GM12878 (cell line): ENCODE measurements at regions not wholly inside any gene's neighbourhood (a gene's known extent, or its start where the extent isn't known, plus 50 kb on each side); places are given as distances from the start of the nearest gene placed in this dataset.

Experiments used
- ATAC-seq: fragments of 200-7000 bp; cut with Tn5 transposase; 3 replicates; pipeline ENCODE4 v1.9.1; 2020; ENCODE audit warnings: mild to moderate bottlenecking, moderate library complexity
- BruUV-seq: library from RNA; stranded (reverse); fragments of 400-500 nt; replicated peaks from 2 replicates; lab custom pipeline; 2021; lab: Mats Ljungman, UMichigan
- CTCF ChIA-PET: fragments of 300-600 bp; sonication (Branson Sonifier 250); formaldehyde crosslinking; extraction: SDS; loops from one replicate; lab custom pipeline; 2021; ENCODE audit warnings: inconsistent platforms; lab: Yijun Ruan, JAX
- POLR2A ChIA-PET: fragments of 350-600 bp; formaldehyde crosslinking; extraction: SDS; loops from one replicate; lab custom pipeline; 2021; ENCODE audit warnings: inconsistent platforms; lab: Charles Lee
- RAD21 ChIA-PET: fragments of 300-600 bp; sonication (Branson Sonifier 250); formaldehyde crosslinking; loops from one replicate; lab custom pipeline; 2023; ENCODE audit warnings: antibody characterized with exemption; ENCODE audit not compliant: unreplicated experiment; lab: Charles Lee
- SMC1A ChIA-PET: fragments of 300-600 bp; sonication (Branson Sonifier 250); formaldehyde crosslinking; loops from one replicate; lab custom pipeline; 2023; ENCODE audit not compliant: unreplicated experiment, uncharacterized antibody; lab: Charles Lee
- DNase-seq: peaks from one replicate; pipeline ENCODE4 v3.0.0-alpha.2; 2011; ENCODE audit warnings: low read depth, low spot score
- FAIRE-seq: peaks from 3 replicates; lab custom pipeline; 2011; peaks lifted over from hg19 to GRCh38; lab: Jason Lieb, UNC
- H2AFZ ChIP-seq: 2 replicates; pipeline ENCODE4 v1.6.0; 2011; ENCODE audit warnings: low read depth, low read length, control low read depth; ENCODE audit not compliant: control insufficient read depth
- H3K27ac ChIP-seq: 2 replicates; pipeline ENCODE4 v1.5.1; 2011; ENCODE audit warnings: control low read depth; ENCODE audit not compliant: control insufficient read depth, insufficient read depth
- H3K27me3 ChIP-seq, 2 experiments: replicated peaks in 1 of 2; 2 replicates each; pipeline versions ENCODE4 v1.6.0 to v1.6.1; 2011; ENCODE audit warnings: low read length in 1 of 2; ENCODE audit not compliant: control insufficient read depth in 2 of 2, insufficient read depth in 2 of 2
- H3K36me3 ChIP-seq, 2 experiments: 2 replicates each; pipeline ENCODE4 v1.5.1; 2011; ENCODE audit warnings: low read length in 1 of 2; ENCODE audit not compliant: control insufficient read depth in 2 of 2, insufficient read depth in 2 of 2
- H3K4me1 ChIP-seq: 2 replicates; pipeline ENCODE4 v1.6.1; 2011; ENCODE audit warnings: mild to moderate bottlenecking, low read length, moderate library complexity, mixed read lengths; ENCODE audit not compliant: control insufficient read depth, insufficient read depth
- H3K4me2 ChIP-seq: 2 replicates; pipeline ENCODE4 v1.6.0; 2011; ENCODE audit warnings: control low read depth; ENCODE audit not compliant: control insufficient read depth, insufficient read depth
- H3K4me3 ChIP-seq: fragments of 200-600 bp; sonication (generic); 2 replicates; pipeline ENCODE4 v1.5.1; 2016
- H3K79me2 ChIP-seq: 2 replicates; pipeline ENCODE4 v1.6.0; 2011; ENCODE audit warnings: low read length; ENCODE audit not compliant: control insufficient read depth, insufficient read depth
- H3K9ac ChIP-seq: 2 replicates; pipeline ENCODE4 v1.8.0; 2011; ENCODE audit warnings: low read length, control low read depth, mixed read lengths; ENCODE audit not compliant: control insufficient read depth, insufficient read depth
- H3K9me3 ChIP-seq: replicated peaks from 3 replicates; pipeline ENCODE4 v1.5.1; 2011; ENCODE audit warnings: mild to moderate bottlenecking, low read length; ENCODE audit not compliant: control insufficient read depth, insufficient read depth
- H4K20me1 ChIP-seq: 2 replicates; pipeline ENCODE4 v1.6.0; 2011; ENCODE audit not compliant: control insufficient read depth, insufficient read depth
- CTCF ChIP-seq, 3 experiments: IDR thresholded peaks in 2 of 3; conservative IDR thresholded peaks in 1 of 3; 2 replicates each; pipeline ENCODE4 v1.5.1; 2011; ENCODE audit warnings: low read depth in 3 of 3, low read length in 3 of 3, mild to moderate bottlenecking in 3 of 3, control low read depth in 2 of 3, moderate library complexity in 2 of 3, inconsistent platforms in 1 of 3, mixed read lengths in 1 of 3; ENCODE audit not compliant: control insufficient read depth in 2 of 3, insufficient read depth in 1 of 3; ENCODE audit errors: extremely low read depth in 1 of 3
- ESRRA ChIP-seq: IDR thresholded peaks from 2 replicates; pipeline ENCODE4 v1.6.1; 2012; ENCODE audit warnings: mild to moderate bottlenecking, low read length, improper control_type of control experiment
- IKZF2 ChIP-seq, 2 experiments: fragments of 450-650 bp; IDR thresholded peaks; 2 replicates each; pipeline ENCODE4 v1.6.1; 2017; ENCODE audit warnings: mild to moderate bottlenecking in 2 of 2, moderate library complexity in 2 of 2
- NR2F1 ChIP-seq: fragments of 450-650 bp; conservative IDR thresholded peaks from 2 replicates; pipeline ENCODE4 v1.6.1; 2017; ENCODE audit warnings: mild to moderate bottlenecking
- POLR2AphosphoS5 ChIP-seq: IDR thresholded peaks from 2 replicates; pipeline ENCODE4 v1.6.1; 2011; ENCODE audit warnings: mild to moderate bottlenecking, low read length, inconsistent platforms
- SPI1 ChIP-seq: IDR thresholded peaks from 2 replicates; pipeline ENCODE4 v1.6.1; 2011; ENCODE audit warnings: low read depth, mild to moderate bottlenecking, low read length, moderate library complexity, borderline replicate concordance; ENCODE audit not compliant: insufficient read depth
- SREBF2 ChIP-seq: IDR thresholded peaks from 2 replicates; pipeline ENCODE4 v1.6.1; 2012; ENCODE audit warnings: mild to moderate bottlenecking, low read length
- SUZ12 ChIP-seq: fragments of 200-600 bp; sonication (generic); IDR thresholded peaks from one replicate; pipeline ENCODE4 v1.6.1; 2018; ENCODE audit warnings: antibody characterized with exemption, mild to moderate bottlenecking; ENCODE audit not compliant: unreplicated experiment
- WGBS: methylation state at CpG from one replicate; pipeline ENCODE4 v1.1.6; 2016; ENCODE audit warnings: low lambda C conversion rate; ENCODE audit not compliant: insufficient replicate concordance, insufficient coverage; ENCODE audit errors: missing lambda C conversion rate; 5-methylcytosine and 5-hydroxymethylcytosine counted together
- in situ Hi-C: fragments of 300-500 bp; cut with MboI; formaldehyde crosslinking; loops from 9 replicates; pipeline ENCODE4 v1.14.3; 2018; ENCODE audit warnings: mixed read lengths
- intact Hi-C: fragments of 100-400 bp; cut with micrococcal nuclease; formaldehyde crosslinking; loops from one replicate; pipeline ENCODE4 v1.14.2; 2022; ENCODE audit not compliant: unreplicated experiment

DNA sequence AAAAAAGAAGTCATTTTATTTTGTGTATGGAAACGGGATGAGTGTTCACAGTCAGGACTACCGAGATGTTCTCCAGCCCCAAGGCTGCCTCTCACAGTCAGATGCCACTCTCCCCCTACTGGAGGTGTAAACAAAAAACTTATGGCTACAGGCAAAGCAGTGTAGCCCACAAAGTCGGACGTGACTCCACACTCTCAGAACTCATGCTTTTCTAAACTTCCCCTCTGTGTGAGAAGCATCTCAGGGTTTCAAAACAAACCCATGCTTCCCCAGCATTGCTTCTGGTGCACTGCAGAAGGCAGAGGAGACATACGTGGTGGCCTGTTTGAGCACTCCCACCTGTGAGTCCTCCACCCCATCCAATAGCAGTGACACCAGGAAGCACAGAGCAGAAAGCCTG is 580.3 kb downstream of the BNC2 start:
- no peaks in the 10 kb centered on the region; the same call in 1 of the 2 replicates for H3K4me1 ChIP-seq
- no peak overlapping the region; the same call in 1 of the 2 replicates for H2AFZ ChIP-seq
- DNase-seq (peak; percentile 43), FAIRE-seq (no peak), ATAC-seq (no peak)
- peak overlapping the region; percentile 58 for H3K4me2 ChIP-seq
- no peaks in the 10 kb centered on the region for H3K36me3 ChIP-seq
- H3K9me3 ChIP-seq, result no peaks in the 10 kb centered on the region; the same call in 2 of the 3 replicates
- intact Hi-C loops (no loop called here), in situ Hi-C loops (no loop called here)
- SMC1A ChIA-PET, result no interaction called here
- TF ChIP-seq CTCF (IDR thresholded peaks at IDR 0.05 in 2 of 3, conservative IDR thresholded peaks at IDR 0.05 in 1 of 3; ENCODE audit: control insufficient read depth in 2 of 3, extremely low read depth in 1 of 3, insufficient read depth in 1 of 3, low read depth in 3 of 3, low read length in 3 of 3) (0 out of 6 replicates have a peak, but pooled peaks of 1 of the 3 experiments have one; percentile 7), NR2F1 (no peak), SREBF2 (no peak), SPI1 (no peak), IKZF2 (IDR thresholded peaks at IDR 0.05) (no peak), ESRRA (no peak), SUZ12 (no peak), POLR2AphosphoS5 (no peak)
- H3K27ac ChIP-seq, result no peak overlapping the region
- no peak overlapping the region for H3K4me3 ChIP-seq
- RAD21 ChIA-PET, result no interaction called here
- POLR2A ChIA-PET, result interaction anchor here (0.6 kb wide), 1 partner anchor 16 kb away, joined by 3 read pairs; no protein-coding TSS in a partner anchor
- no TSS peak for BruUV-seq
- no peak overlapping the region for H3K9ac ChIP-seq
- CTCF ChIA-PET, result no interaction called here
- H4K20me1 ChIP-seq, result no peaks in the 10 kb centered on the region
- no peaks in the 10 kb centered on the region for H3K79me2 ChIP-seq
- 2% methylated on average over 5 of the region's 5 CpGs for WGBS
- no peaks in the 10 kb centered on the region for H3K27me3 ChIP-seq
